NT2/D1 (cell line): ENCODE measurements at regions not wholly inside any gene's neighbourhood (a gene's known extent, or its start where the extent isn't known, plus 50 kb on each side); places are given as distances from the start of the nearest gene placed in this dataset.

Experiments
- DNase-seq: peaks from one replicate; pipeline ENCODE4 v3.0.0-alpha.2; 2011; ENCODE audit warnings: low read depth, low spot score
- H3K27me3 ChIP-seq: 2 replicates; pipeline ENCODE4 v1.6.0; 2011; ENCODE audit warnings: mild to moderate bottlenecking; ENCODE audit not compliant: insufficient read length, insufficient read depth
- H3K36me3 ChIP-seq: 2 replicates; pipeline ENCODE4 v1.6.1; 2011; ENCODE audit warnings: mild to moderate bottlenecking, low read length, mixed read lengths; ENCODE audit not compliant: insufficient read depth, insufficient read length
- H3K4me1 ChIP-seq: 2 replicates; pipeline ENCODE4 v1.5.1; 2011; ENCODE audit not compliant: insufficient read depth, insufficient read length
- H3K4me3 ChIP-seq: 2 replicates; pipeline ENCODE4 v1.5.1; 2011; ENCODE audit warnings: low read depth; ENCODE audit not compliant: insufficient read length
- H3K9ac ChIP-seq: 2 replicates; pipeline ENCODE4 v1.6.0; 2011; ENCODE audit warnings: low read depth; ENCODE audit not compliant: insufficient read length
- H3K9me3 ChIP-seq: 2 replicates; pipeline ENCODE4 v1.5.1; 2011; ENCODE audit warnings: mild to moderate bottlenecking, low read length; ENCODE audit not compliant: insufficient read depth
- SUZ12 ChIP-seq: IDR thresholded peaks from 2 replicates; pipeline ENCODE4 v1.6.1; 2011; ENCODE audit not compliant: insufficient read length, insufficient read depth; ENCODE audit errors: extremely low read depth
- YY1 ChIP-seq: IDR thresholded peaks from 2 replicates; pipeline ENCODE4 v1.6.1; 2011; ENCODE audit not compliant: insufficient read length, insufficient read depth
- ZNF274 ChIP-seq: IDR thresholded peaks from 2 replicates; pipeline ENCODE4 v1.6.1; 2011; ENCODE audit warnings: mild to moderate bottlenecking, low read depth, low read length

GRCh38 chr16:73872856-73873255 lies 423.8 kb upstream of the PSMD7 start:
- Histone ChIP-seq H3K9me3 (no peaks in the 10 kb centered on the region), H3K9ac (no peak overlapping the region), H3K4me3 (no peak overlapping the region), H3K27me3 (no peaks in the 10 kb centered on the region), H3K36me3 (no peaks in the 10 kb centered on the region), H3K4me1 (no peaks in the 10 kb centered on the region)
- no peak for DNase-seq
- no peak for TF ChIP-seq SUZ12
- TF ChIP-seq ZNF274 = no peak
- TF ChIP-seq YY1 = no peak

- Histone ChIP-seq H3K9me3 (no peaks in the 10 kb centered on the region), H3K4me1 (no peaks in the 10 kb centered on the region), H3K36me3 (no peaks in the 10 kb centered on the region), H3K9ac (no peak overlapping the region), H3K27me3 (no peaks in the 10 kb centered on the region), H3K4me3 (no peak overlapping the region)
- no peak for DNase-seq
- TF ChIP-seq SUZ12 = no peak
Observed at GRCh38 chr16:73871088-73871733, 425.4 kb upstream of the PSMD7 start.

- H3K9me3 ChIP-seq = no peaks in the 10 kb centered on the region
- no peak for DNase-seq
- no peaks in the 10 kb centered on the region for H3K4me1 ChIP-seq
- H3K36me3 ChIP-seq = no peaks in the 10 kb centered on the region
- no peak overlapping the region for H3K4me3 ChIP-seq
- no peak for TF ChIP-seq SUZ12
- TF ChIP-seq ZNF274 = no peak
- TF ChIP-seq YY1 = no peak
- H3K9ac ChIP-seq = no peak overlapping the region
- H3K27me3 ChIP-seq = no peaks in the 10 kb centered on the region
Observed at GRCh38 chr16:73869126-73869525, 427.5 kb upstream of the PSMD7 start.

- Histone ChIP-seq H3K36me3 (no peaks in the 10 kb centered on the region), H3K4me1 (no peaks in the 10 kb centered on the region), H3K9ac (no peak overlapping the region), H3K9me3 (no peaks in the 10 kb centered on the region), H3K4me3 (no peak overlapping the region), H3K27me3 (no peaks in the 10 kb centered on the region)
- no peak for DNase-seq
- TF ChIP-seq ZNF274 (no peak), YY1 (no peak), SUZ12 (no peak)
Observed at GRCh38 chr16:73864868-73865267, 431.7 kb upstream of the PSMD7 start.

- Histone ChIP-seq H3K9me3 (no peaks in the 10 kb centered on the region), H3K4me3 (no peak overlapping the region)
Observed at GRCh38 chr16:73858326-73858725, 438.3 kb upstream of the PSMD7 start.

GRCh38 chr16:73853968-73854367 lies 442.6 kb upstream of the PSMD7 start:
- no peak for TF ChIP-seq SUZ12
- TF ChIP-seq YY1 = no peak
- TF ChIP-seq ZNF274 = no peak

More at GRCh38 chr16:73858326-73858725, 438.3 kb upstream of the PSMD7 start:
- Histone ChIP-seq H3K4me1 (no peaks in the 10 kb centered on the region), H3K27me3 (no peaks in the 10 kb centered on the region), H3K9ac (no peak overlapping the region), H3K36me3 (no peaks in the 10 kb centered on the region)
- DNase-seq = no peak
- TF ChIP-seq YY1 (no peak), ZNF274 (no peak), SUZ12 (no peak)

GRCh38 chr16:73852561-73852960 lies 444.1 kb upstream of the PSMD7 start:
- TF ChIP-seq ZNF274 (no peak), SUZ12 (no peak), YY1 (no peak)
- Histone ChIP-seq H3K36me3 (no peaks in the 10 kb centered on the region), H3K9me3 (no peaks in the 10 kb centered on the region), H3K9ac (no peak overlapping the region), H3K4me1 (no peaks in the 10 kb centered on the region), H3K27me3 (no peaks in the 10 kb centered on the region), H3K4me3 (no peak overlapping the region)
- no peak for DNase-seq

More at GRCh38 chr16:73853968-73854367, 442.6 kb upstream of the PSMD7 start:
- DNase-seq = no peak
- Histone ChIP-seq H3K9me3 (no peaks in the 10 kb centered on the region), H3K4me1 (no peaks in the 10 kb centered on the region), H3K36me3 (no peaks in the 10 kb centered on the region), H3K4me3 (no peak overlapping the region), H3K9ac (no peak overlapping the region), H3K27me3 (no peaks in the 10 kb centered on the region)

GRCh38 chr16:73848993-73849392 lies 447.6 kb upstream of the PSMD7 start:
- H3K4me3 ChIP-seq = no peak overlapping the region
- H3K27me3 ChIP-seq = no peaks in the 10 kb centered on the region
- H3K4me1 ChIP-seq = no peaks in the 10 kb centered on the region
- no peaks in the 10 kb centered on the region for H3K36me3 ChIP-seq
- H3K9me3 ChIP-seq = no peaks in the 10 kb centered on the region
- TF ChIP-seq ZNF274 = no peak
- no peak overlapping the region for H3K9ac ChIP-seq
- no peak for DNase-seq
